HepG2 (cell line): ENCODE measurements at regions not wholly inside any gene's neighbourhood (a gene's known extent, or its start where the extent isn't known, plus 50 kb on each side); places are given as distances from the start of the nearest gene placed in this dataset.

ENCODE experiments used
- GPN1 ChIP-seq: sonication (generic); formaldehyde crosslinking; IDR thresholded peaks from 2 replicates; pipeline ENCODE4 v1.5.1; 2020; ENCODE audit warnings: missing genetic modification reagents, borderline replicate concordance
- HDAC6 ChIP-seq: fragments of 200-600 bp; sonication (generic); IDR thresholded peaks from 2 replicates; pipeline ENCODE4 v1.7.0; 2017; ENCODE audit warnings: mild to moderate bottlenecking, antibody characterized with exemption, low read length, low read depth
- NCOA2 ChIP-seq: sonication (generic); formaldehyde crosslinking; IDR thresholded peaks from 2 replicates; pipeline ENCODE4 v1.8.0; 2022; ENCODE audit warnings: inconsistent platforms
- REL ChIP-seq: sonication (generic); formaldehyde crosslinking; conservative IDR thresholded peaks from 2 replicates; pipeline ENCODE4 v1.8.0; 2022; ENCODE audit warnings: mild to moderate bottlenecking, missing genetic modification reagents, moderate library complexity
- ZBTB21 ChIP-seq: sonication (generic); formaldehyde crosslinking; IDR thresholded peaks from 2 replicates; pipeline ENCODE4 v1.4.0; 2020; ENCODE audit warnings: missing genetic modification reagents
- ZC3H4 ChIP-seq: sonication (generic); formaldehyde crosslinking; IDR thresholded peaks from 2 replicates; pipeline ENCODE4 v1.4.0; 2020; ENCODE audit warnings: missing genetic modification reagents, borderline replicate concordance
- ZNF234 ChIP-seq: sonication (generic); formaldehyde crosslinking; conservative IDR thresholded peaks from 2 replicates; pipeline ENCODE4 v1.5.1; 2020; ENCODE audit warnings: mild to moderate bottlenecking, missing genetic modification reagents
- ZNF547 ChIP-seq: sonication (generic); formaldehyde crosslinking; IDR thresholded peaks from 2 replicates; pipeline ENCODE4 v1.5.1; 2020; ENCODE audit warnings: mild to moderate bottlenecking, missing genetic modification reagents
- ZNF790 ChIP-seq: sonication (generic); formaldehyde crosslinking; IDR thresholded peaks from 2 replicates; pipeline ENCODE4 v1.8.0; 2022; ENCODE audit warnings: missing genetic modification reagents, mild to moderate bottlenecking, borderline replicate concordance
- TF ChIP-seq, protein P1 (sequence below): sonication (generic); formaldehyde crosslinking; IDR thresholded peaks from 2 replicates; pipeline ENCODE4 v1.4.0; 2020; ENCODE audit warnings: missing genetic modification reagents
- TF ChIP-seq, protein P2 (sequence below), 2 experiments: sonication (generic) in 1 of 2; formaldehyde crosslinking in 1 of 2; IDR thresholded peaks; 2 replicates each; pipeline versions ENCODE4 v1.5.1 to v1.6.1; 2011 to 2020; ENCODE audit warnings: borderline replicate concordance in 1 of 2, low read depth in 1 of 2, low read length in 1 of 2, mild to moderate bottlenecking in 1 of 2, missing genetic modification reagents in 1 of 2, moderate library complexity in 1 of 2
- TF ChIP-seq, protein P3 (sequence below): sonication (generic); formaldehyde crosslinking; IDR thresholded peaks from 2 replicates; pipeline ENCODE4 v1.5.0; 2020; ENCODE audit warnings: missing genetic modification reagents
- TF ChIP-seq, protein P4 (sequence below): sonication (generic); formaldehyde crosslinking; IDR thresholded peaks from 2 replicates; pipeline ENCODE4 v1.5.0; 2020; ENCODE audit warnings: missing genetic modification reagents, mild to moderate bottlenecking, borderline replicate concordance

DNA sequence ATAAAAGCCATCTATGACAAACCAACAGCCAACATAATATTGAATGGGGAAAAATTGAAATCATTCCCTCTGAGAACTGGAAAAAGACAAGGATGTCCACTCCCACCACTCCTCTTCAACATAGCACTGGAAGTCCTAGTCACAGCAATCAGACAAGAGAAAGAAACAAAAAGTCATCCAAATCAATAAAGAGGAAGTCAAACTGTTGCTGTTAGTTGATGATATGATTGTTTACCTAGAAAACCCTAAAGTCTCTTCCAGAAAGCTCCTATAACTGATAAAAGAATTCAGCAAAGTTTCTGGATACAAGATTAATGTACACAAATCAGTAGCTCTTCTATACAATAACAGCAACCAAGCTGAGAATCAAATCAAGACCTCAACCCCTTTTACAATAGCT is 285.1 kb upstream of the PHF14 start (continued):
- TF ChIP-seq, protein P1, sequence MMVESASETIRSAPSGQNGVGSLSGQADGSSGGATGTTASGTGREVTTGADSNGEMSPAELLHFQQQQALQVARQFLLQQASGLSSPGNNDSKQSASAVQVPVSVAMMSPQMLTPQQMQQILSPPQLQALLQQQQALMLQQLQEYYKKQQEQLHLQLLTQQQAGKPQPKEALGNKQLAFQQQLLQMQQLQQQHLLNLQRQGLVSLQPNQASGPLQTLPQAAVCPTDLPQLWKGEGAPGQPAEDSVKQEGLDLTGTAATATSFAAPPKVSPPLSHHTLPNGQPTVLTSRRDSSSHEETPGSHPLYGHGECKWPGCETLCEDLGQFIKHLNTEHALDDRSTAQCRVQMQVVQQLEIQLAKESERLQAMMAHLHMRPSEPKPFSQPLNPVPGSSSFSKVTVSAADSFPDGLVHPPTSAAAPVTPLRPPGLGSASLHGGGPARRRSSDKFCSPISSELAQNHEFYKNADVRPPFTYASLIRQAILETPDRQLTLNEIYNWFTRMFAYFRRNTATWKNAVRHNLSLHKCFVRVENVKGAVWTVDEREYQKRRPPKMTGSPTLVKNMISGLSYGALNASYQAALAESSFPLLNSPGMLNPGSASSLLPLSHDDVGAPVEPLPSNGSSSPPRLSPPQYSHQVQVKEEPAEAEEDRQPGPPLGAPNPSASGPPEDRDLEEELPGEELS (CRISPR knock-in tag): no peak
- TF ChIP-seq HDAC6 (no peak), GPN1 (CRISPR knock-in tag) (no peak), ZC3H4 (CRISPR knock-in tag) (no peak), ZNF234 (no peak), ZNF547 (CRISPR knock-in tag) (no peak), ZNF790 (CRISPR knock-in tag) (no peak), ZBTB21 (no peak), NCOA2 (no peak), REL (CRISPR knock-in tag) (no peak)
- TF ChIP-seq, protein P2, sequence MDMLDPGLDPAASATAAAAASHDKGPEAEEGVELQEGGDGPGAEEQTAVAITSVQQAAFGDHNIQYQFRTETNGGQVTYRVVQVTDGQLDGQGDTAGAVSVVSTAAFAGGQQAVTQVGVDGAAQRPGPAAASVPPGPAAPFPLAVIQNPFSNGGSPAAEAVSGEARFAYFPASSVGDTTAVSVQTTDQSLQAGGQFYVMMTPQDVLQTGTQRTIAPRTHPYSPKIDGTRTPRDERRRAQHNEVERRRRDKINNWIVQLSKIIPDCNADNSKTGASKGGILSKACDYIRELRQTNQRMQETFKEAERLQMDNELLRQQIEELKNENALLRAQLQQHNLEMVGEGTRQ (IDR thresholded peaks at IDR 0.05; ENCODE audit: low read depth, low read length): no peak
- TF ChIP-seq, protein P2 (CRISPR knock-in tag; IDR thresholded peaks at IDR 0.05; ENCODE audit: borderline replicate concordance): no peak
- TF ChIP-seq, protein P3, sequence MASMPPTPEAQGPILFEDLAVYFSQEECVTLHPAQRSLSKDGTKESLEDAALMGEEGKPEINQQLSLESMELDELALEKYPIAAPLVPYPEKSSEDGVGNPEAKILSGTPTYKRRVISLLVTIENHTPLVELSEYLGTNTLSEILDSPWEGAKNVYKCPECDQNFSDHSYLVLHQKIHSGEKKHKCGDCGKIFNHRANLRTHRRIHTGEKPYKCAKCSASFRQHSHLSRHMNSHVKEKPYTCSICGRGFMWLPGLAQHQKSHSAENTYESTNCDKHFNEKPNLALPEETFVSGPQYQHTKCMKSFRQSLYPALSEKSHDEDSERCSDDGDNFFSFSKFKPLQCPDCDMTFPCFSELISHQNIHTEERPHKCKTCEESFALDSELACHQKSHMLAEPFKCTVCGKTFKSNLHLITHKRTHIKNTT (CRISPR knock-in tag): no peak
- TF ChIP-seq, protein P4, sequence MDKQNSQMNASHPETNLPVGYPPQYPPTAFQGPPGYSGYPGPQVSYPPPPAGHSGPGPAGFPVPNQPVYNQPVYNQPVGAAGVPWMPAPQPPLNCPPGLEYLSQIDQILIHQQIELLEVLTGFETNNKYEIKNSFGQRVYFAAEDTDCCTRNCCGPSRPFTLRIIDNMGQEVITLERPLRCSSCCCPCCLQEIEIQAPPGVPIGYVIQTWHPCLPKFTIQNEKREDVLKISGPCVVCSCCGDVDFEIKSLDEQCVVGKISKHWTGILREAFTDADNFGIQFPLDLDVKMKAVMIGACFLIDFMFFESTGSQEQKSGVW (CRISPR knock-in tag): no peak
